Left forelimb (tissue), 1 donor: ENCODE measurements at regions not wholly inside any gene's neighbourhood (a gene's known extent, or its start where the extent isn't known, plus 50 kb on each side); places are given as distances from the start of the nearest gene placed in this dataset.

Experiments
- DNase-seq: peaks from one replicate; pipeline ENCODE4 v3.0.0-alpha.2; 2018; ENCODE audit warnings: low spot score

DNA sequence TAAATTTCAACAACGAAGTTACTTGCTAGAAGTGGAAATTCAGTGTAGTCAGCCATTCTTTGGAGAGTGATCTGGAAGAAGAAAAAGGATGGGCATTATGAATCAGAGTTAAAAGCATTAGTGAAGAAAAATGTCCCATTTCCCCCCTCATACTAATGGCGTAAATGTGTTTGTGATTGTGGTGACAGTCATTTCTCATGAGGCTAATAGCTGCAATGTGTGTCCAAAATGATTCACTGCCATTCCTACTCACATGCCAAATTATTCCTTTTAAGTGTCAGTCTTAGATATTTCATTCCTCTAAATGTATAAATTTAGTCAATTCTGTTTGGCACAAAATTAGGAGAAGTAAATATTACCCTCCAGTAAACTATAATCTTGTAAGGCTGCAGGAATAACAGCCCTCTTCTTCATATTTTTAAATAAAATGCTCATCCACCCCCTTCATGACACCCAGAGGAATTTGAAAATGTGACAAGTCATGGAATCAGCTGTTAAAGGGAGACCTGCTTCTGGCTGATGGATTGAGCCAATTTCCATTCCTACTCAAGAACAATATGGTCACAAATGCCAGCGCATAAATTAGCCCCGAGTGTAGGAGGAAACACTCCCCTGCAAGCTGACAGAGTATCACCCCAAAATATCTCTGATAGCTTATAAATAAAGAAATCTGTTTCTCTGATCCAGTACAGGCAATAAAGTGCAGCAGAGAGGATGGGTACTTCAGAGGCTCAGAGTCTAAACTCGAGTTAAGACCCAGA is 912.3 kb upstream of the SEL1L start:
- DNase-seq, result no peak

GRCh38 chr14:82447586-82447985 is 913.9 kb upstream of the SEL1L start:
- DNase-seq, result no peak

DNA sequence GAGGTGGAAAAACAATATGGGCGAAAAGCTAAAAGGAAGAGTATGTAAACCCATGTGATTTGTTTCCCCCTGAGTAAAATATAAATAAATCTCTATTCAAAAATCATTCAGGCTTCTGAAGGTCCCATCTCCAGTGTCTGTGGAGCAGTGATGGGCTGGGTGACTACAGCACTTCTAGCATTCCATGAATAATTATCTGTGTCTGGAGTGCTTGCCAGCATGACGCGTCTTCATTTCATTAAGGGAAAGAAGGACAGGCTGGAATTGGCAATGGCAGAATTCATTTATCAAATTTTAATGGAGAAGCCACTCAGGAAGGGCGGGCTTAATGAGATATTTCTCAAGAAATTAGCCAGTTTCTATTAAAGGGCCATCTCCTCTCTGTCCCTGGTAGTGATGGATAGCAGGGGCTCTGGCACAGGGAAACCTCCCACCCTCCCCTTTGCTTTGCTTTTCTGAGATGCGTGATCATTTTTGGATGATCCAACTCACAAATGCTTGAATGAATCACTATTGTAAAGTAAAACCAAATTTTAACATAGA is 916.3 kb upstream of the SEL1L start:
- no peak for DNase-seq

- DNase-seq, result no peak
Observed at GRCh38 chr14:82451675-82452074, 918.0 kb upstream of the SEL1L start.

DNA sequence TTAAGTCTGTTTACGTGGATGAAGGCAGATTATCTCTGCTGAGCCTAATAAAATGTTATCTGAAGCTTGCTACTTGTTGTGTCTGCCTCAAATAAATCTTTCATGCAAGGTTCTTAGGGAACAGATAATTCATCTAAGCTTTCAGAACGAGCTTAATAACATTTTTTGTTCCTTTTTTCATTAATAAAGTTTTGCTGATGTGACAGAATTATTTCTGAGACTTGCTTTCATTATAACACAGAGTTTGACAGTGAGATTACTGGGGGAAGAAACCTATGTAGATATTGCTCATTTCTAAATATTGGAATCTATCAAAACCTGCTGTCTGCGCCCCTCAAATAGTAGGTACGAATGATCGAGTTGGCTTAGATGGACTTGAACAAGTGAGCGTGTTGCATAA is 948.7 kb upstream of the SEL1L start:
- no peak for DNase-seq

- DNase-seq, result no peak
Observed at GRCh38 chr14:82488473-82488872, 954.8 kb upstream of the SEL1L start.

GRCh38 chr14:82490397-82490796 is 956.7 kb upstream of the SEL1L start:
- no peak for DNase-seq

- no peak for DNase-seq
Observed at GRCh38 chr14:82492157-82492556, 958.5 kb upstream of the SEL1L start.

GRCh38 chr14:82500222-82500621 is 966.6 kb upstream of the SEL1L start:
- DNase-seq, result no peak

DNA sequence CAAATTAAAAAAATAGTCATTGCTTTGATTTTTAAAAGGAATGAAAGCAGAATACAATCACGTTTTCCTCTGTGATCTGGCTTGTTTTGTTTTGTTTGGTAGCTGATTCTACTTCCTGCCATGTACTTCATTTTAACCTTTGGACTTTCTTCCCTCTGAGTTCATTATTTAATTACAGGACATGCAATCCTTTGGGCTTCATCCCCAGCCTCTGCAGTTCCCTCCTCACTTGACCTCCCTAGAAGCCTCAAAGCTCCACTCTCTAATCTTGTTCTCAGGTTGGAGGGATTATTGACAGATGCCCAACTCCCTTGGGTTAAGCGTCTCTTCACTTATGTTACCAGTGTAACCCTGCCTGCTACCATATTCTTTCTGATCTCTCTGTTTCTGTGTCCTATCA is 967.9 kb upstream of the SEL1L start:
- no peak for DNase-seq

GRCh38 chr14:82502043-82502442 is 968.4 kb upstream of the SEL1L start:
- DNase-seq, result no peak

- no peak for DNase-seq
Observed at GRCh38 chr14:82504894-82505293, 971.2 kb upstream of the SEL1L start.

- DNase-seq, result no peak
Observed at GRCh38 chr14:82510007-82510406, 976.4 kb upstream of the SEL1L start.

GRCh38 chr14:82511399-82511798 is 977.7 kb upstream of the SEL1L start:
- DNase-seq, result no peak

- DNase-seq, result no peak
Observed at GRCh38 chr14:82520765-82521164, 987.1 kb upstream of the SEL1L start.

GRCh38 chr14:82521191-82521590 is 987.5 kb upstream of the SEL1L start:
- DNase-seq, result no peak

GRCh38 chr14:82528016-82528415 is 994.4 kb upstream of the SEL1L start:
- no peak for DNase-seq

DNA sequence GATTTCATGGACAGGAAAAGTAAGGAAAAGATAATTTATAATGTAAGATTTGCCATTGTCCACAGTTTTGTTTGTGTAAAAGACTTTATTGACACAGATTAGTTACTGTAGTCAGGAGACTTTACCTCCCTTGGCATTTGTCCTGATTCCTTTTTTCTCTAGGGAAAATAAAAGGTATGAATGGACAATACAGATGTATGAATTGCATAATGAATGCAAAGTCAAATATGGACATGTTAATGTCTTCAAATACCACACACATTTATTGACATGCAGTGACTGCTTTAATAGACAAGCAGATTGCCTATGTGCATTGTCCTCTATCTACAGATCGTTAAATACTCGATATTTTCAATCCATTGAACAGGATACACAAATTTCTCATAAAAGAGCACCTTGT is 999.7 kb upstream of the SEL1L start:
- no peak for DNase-seq

DNA sequence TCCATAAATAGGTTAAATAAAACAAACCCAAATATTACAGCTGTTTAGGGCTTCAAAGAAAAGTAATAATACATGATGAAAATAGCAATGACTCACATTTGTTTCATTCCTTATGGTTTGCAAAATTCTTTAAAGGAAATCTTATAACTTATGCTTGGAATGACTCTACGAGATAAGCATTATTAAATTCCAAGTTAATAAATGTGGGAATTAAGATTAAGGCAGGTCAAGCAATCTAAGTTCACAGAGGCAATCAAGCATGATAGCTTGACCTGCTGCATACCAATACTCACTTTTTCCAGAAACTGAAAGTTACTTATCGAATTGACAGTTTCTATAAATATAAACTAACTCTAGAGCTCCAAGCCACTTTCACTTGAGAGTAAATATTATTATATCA is 1002.9 kb upstream of the SEL1L start:
- no peak for DNase-seq

GRCh38 chr14:82537831-82538230 is 1004.2 kb upstream of the SEL1L start:
- no peak for DNase-seq

GRCh38 chr14:82546401-82546800 is 1012.7 kb upstream of the SEL1L start:
- DNase-seq, result no peak

GRCh38 chr14:82549306-82549990 is 1015.8 kb upstream of the SEL1L start:
- no peak for DNase-seq

GRCh38 chr14:82562881-82563280 is 1029.2 kb upstream of the SEL1L start:
- DNase-seq, result no peak

- DNase-seq, result no peak
Observed at GRCh38 chr14:82565825-82566224, 1032.2 kb upstream of the SEL1L start.
